ENCODE measurements at regions not wholly inside any gene's neighbourhood (a gene's known extent, or its start where the extent isn't known, plus 50 kb on each side); places are given as distances from the start of the nearest gene placed in this dataset.

GRCh38 chr20:50337521-50338466, 147.2 kb downstream of the CEBPB start:
- no peaks in the 10 kb centered on the region for H3K27me3 ChIP-seq (ENCODE audit: insufficient read depth, low read depth)
- no peak for DNase-seq

GRCh38 chr20:50338479-50339391, 148.1 kb downstream of the CEBPB start:
- Histone ChIP-seq H3K9me2 (ENCODE audit: insufficient read depth) (no peaks in the 10 kb centered on the region), H3K79me2 (ENCODE audit: low read depth) (no peaks in the 10 kb centered on the region), H3K4me2 (peak overlapping the region; percentile 25; the same call in 1 of the 2 replicates), H3K27me3 (ENCODE audit: insufficient read depth, low read depth) (no peaks in the 10 kb centered on the region), H3K36me3 (ENCODE audit: low read depth) (no peaks in the 10 kb centered on the region), H3K4me1 (replicated peaks; ENCODE audit: insufficient read depth) (peaks cover 37% of the 10 kb centered on the region), H2AFZ (no peak overlapping the region), H3K9me3 (ENCODE audit: insufficient read depth, low read depth) (no peaks in the 10 kb centered on the region), H4K20me1 (ENCODE audit: insufficient read depth) (no peaks in the 10 kb centered on the region), H3F3A (ENCODE audit: insufficient read depth, low read depth) (peaks cover 30% of the 10 kb centered on the region), H3K4me3 (no peak overlapping the region), H3K27ac (0 out of 2 replicates have a peak overlapping the region, but pooled peaks have one; percentile 11)
- no peak for TF ChIP-seq CTCF (conservative IDR thresholded peaks at IDR 0.05)
- TF ChIP-seq EZH2 (IDR thresholded peaks at IDR 0.05; ENCODE audit: low read depth), result no peak
- CTCF ChIA-PET, result no interaction called here
- intact Hi-C loops (cut with micrococcal nuclease; ENCODE audit: unreplicated experiment), result no loop called here
- DNase-seq, result no peak
- no TSS peak for BruUV-seq (replicated peaks)
- POLR2A ChIA-PET (ENCODE audit: unreplicated experiment), result no interaction called here

More at GRCh38 chr20:50337521-50338466, 147.2 kb downstream of the CEBPB start:
- H3K4me2 ChIP-seq, result peak overlapping the region; percentile 25; the same call in 1 of the 2 replicates
- H3K79me2 ChIP-seq (ENCODE audit: low read depth), result no peaks in the 10 kb centered on the region
- no peak overlapping the region for H2AFZ ChIP-seq
- H4K20me1 ChIP-seq (ENCODE audit: insufficient read depth), result no peaks in the 10 kb centered on the region
- no peaks in the 10 kb centered on the region for H3K9me2 ChIP-seq (ENCODE audit: insufficient read depth)
- CTCF ChIA-PET, result interaction anchor here (0.6 kb wide), 2 partner anchors 107 to 147 kb away, joined by 4 to 5 read pairs; partner anchors contain the start of gene CEBPB
- H3K4me3 ChIP-seq, result no peak overlapping the region
- no peaks in the 10 kb centered on the region for H3K36me3 ChIP-seq (ENCODE audit: low read depth)
- intact Hi-C loops (cut with micrococcal nuclease; ENCODE audit: unreplicated experiment), result no loop called here
- POLR2A ChIA-PET (ENCODE audit: unreplicated experiment), result no interaction called here
- H3K27ac ChIP-seq, result 0 out of 2 replicates have a peak overlapping the region, but pooled peaks have one; percentile 11
- H3K9me3 ChIP-seq (ENCODE audit: insufficient read depth, low read depth), result no peaks in the 10 kb centered on the region
- TF ChIP-seq EZH2 (IDR thresholded peaks at IDR 0.05; ENCODE audit: low read depth), result no peak
- TF ChIP-seq CTCF (conservative IDR thresholded peaks at IDR 0.05), result no peak
- no TSS peak for BruUV-seq (replicated peaks)
- peaks cover 39% of the 10 kb centered on the region for H3F3A ChIP-seq (ENCODE audit: insufficient read depth, low read depth)
- peaks cover 46% of the 10 kb centered on the region for H3K4me1 ChIP-seq (replicated peaks; ENCODE audit: insufficient read depth)

GRCh38 chr20:50339466-50339901, 148.9 kb downstream of the CEBPB start:
- Histone ChIP-seq H3K27me3 (ENCODE audit: insufficient read depth, low read depth) (no peaks in the 10 kb centered on the region), H3K9me2 (ENCODE audit: insufficient read depth) (no peaks in the 10 kb centered on the region), H2AFZ (no peak overlapping the region), H3K79me2 (ENCODE audit: low read depth) (no peaks in the 10 kb centered on the region), H3K4me2 (no peak overlapping the region), H3K9me3 (ENCODE audit: insufficient read depth, low read depth) (no peaks in the 10 kb centered on the region), H3K4me1 (replicated peaks; ENCODE audit: insufficient read depth) (peaks cover 36% of the 10 kb centered on the region), H3F3A (ENCODE audit: insufficient read depth, low read depth) (peaks cover 24% of the 10 kb centered on the region), H3K27ac (no peak overlapping the region), H3K36me3 (ENCODE audit: low read depth) (no peaks in the 10 kb centered on the region), H4K20me1 (ENCODE audit: insufficient read depth) (no peaks in the 10 kb centered on the region), H3K4me3 (no peak overlapping the region)
- intact Hi-C loops (cut with micrococcal nuclease; ENCODE audit: unreplicated experiment), result no loop called here
- no peak for DNase-seq
- CTCF ChIA-PET, result interaction anchor here (0.6 kb wide), 1 partner anchor 375 kb away, joined by 10 read pairs; no protein-coding TSS in a partner anchor
- BruUV-seq (replicated peaks), result no TSS peak
- POLR2A ChIA-PET (ENCODE audit: unreplicated experiment), result no interaction called here
- TF ChIP-seq CTCF (conservative IDR thresholded peaks at IDR 0.05), result no peak
- TF ChIP-seq EZH2 (IDR thresholded peaks at IDR 0.05; ENCODE audit: low read depth), result no peak

Measured in PC-9 (cell line).